ENCODE measurements at regions not wholly inside any gene's neighbourhood (a gene's known extent, or its start where the extent isn't known, plus 50 kb on each side); places are given as distances from the start of the nearest gene placed in this dataset.

DNA sequence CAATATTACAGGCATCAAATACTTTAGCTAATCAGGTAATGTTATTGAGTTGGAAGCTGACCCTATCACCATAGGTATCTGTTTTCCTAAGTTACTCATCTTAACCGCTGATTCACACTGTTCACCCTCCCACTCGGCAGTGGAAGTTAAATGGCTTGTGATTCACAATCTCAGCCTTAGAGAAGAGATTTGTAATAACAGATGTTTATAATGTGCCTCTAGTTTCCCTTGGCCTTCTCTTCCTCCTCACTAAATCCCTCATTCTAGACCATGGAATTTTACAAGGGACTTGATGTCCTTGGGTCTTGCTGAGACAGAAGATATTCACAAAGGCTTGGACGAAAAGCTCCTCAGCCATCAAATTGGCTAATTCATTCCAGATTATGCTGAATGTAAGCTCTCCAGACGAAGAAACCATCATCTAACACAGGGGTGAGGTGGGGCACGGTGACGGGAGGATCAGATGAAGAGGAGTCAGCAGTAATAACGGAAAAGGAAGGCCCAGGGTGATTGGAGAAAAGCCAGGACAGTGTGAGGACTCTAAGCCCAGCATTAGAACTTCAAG lies 931.7 kb downstream of the MCTP2 start:
- H3K4me3 Mint-ChIP-seq = no peak overlapping the region
- H3K4me1 Mint-ChIP-seq = no peaks in the 10 kb centered on the region
- H3K27ac Mint-ChIP-seq = no peak overlapping the region
- no peaks in the 10 kb centered on the region for H3K36me3 Mint-ChIP-seq
- H3K9me3 Mint-ChIP-seq = no peaks in the 10 kb centered on the region
- peaks cover 3% of the 10 kb centered on the region for H3K27me3 Mint-ChIP-seq

DNA sequence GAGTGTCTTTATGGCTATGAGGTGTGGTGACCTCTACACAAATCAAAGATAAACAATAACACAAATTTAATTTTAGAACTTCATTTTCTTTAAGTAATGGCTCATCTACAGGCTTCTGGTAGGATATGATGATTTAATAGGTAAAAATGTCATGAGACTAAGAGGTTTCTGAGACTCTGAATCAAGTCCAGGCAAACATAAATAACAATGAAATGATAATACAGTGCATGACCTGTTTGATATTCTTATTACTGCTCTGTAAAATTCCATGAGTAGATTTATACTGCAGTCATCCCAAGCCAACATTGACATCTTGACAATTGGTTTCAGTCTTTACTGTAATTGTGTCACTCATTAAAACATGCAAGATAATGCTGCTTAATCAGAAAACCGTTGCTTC lies 936.8 kb downstream of the MCTP2 start:
- no peak overlapping the region for H3K4me3 Mint-ChIP-seq
- H3K4me1 Mint-ChIP-seq = no peaks in the 10 kb centered on the region
- peaks cover 12% of the 10 kb centered on the region for H3K27me3 Mint-ChIP-seq
- no peaks in the 10 kb centered on the region for H3K36me3 Mint-ChIP-seq
- H3K9me3 Mint-ChIP-seq = no peaks in the 10 kb centered on the region
- H3K27ac Mint-ChIP-seq = no peak overlapping the region

DNA sequence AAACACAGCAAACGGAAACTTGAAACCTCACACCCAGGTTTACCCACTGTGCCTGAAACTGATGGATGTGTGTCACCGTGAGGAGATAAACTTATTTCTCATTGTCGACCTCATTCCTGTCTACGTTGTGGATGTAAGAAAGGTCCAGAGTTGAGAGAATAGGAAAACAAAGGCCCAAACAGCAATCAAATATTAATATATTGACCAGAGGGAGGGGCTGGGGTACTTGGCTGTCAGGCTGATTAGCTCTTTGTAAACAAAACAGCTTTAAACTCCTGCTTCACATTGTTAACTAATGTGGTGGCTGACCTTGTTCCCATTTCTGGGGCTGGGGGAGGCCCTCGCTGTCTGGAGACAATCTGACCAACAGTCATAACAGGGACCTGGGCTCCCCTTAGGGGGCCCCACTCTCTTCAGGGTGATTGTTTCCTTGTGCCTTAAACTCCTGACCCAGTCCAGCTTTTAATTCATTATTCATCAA lies 937.6 kb downstream of the MCTP2 start:
- Mint-ChIP-seq H3K36me3 (no peaks in the 10 kb centered on the region), H3K9me3 (no peaks in the 10 kb centered on the region), H3K4me1 (no peaks in the 10 kb centered on the region), H3K27me3 (peaks cover 12% of the 10 kb centered on the region), H3K27ac (no peak overlapping the region), H3K4me3 (no peak overlapping the region)

DNA sequence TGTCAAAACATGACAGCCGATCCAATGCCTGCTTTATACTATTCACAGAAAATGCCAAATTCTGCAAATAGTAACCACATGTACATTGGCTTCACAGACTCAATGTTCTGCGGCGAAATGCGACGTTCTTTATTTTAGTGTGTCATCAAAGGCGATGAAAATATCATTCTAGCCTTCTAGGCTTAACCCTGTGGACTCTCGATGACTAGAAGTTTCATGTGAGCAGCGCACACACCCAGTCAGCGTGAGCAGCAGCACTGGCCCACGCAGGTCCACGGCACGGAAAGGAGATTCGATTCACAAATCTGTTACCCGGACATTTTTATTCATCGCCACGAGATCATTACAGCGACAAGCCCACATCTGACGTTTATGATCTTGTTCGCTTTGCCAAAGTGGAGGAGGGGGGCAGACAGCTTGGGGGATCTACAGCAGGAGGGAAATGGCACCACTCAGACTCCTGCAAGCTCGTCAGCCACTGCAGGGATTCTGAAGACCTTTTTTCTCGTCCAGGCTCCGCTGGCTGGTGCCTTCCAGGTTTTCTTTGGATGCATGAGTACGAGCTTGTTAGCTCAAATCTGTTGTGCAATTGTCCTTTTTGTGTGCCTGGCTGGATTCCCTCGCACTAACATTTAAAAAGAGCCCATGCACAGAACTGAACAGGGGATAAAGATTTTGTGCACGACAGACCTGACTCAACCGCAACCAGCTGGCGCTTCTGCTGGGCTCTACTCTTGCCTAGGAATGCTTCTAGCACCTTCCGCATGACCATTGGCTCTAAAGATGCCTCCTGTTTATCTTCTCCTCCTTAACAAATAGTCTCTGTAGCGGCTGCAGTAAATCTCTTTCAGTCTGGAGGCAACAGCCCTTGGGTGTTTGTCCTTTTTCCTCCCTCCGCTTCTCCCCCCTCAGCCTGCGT lies 938.4 kb downstream of the MCTP2 start:
- H3K4me1 Mint-ChIP-seq = no peaks in the 10 kb centered on the region
- peak overlapping the region; percentile 7 for H3K27ac Mint-ChIP-seq
- no peaks in the 10 kb centered on the region for H3K9me3 Mint-ChIP-seq
- no peaks in the 10 kb centered on the region for H3K36me3 Mint-ChIP-seq
- H3K27me3 Mint-ChIP-seq = peaks cover 12% of the 10 kb centered on the region
- H3K4me3 Mint-ChIP-seq = no peak overlapping the region

DNA sequence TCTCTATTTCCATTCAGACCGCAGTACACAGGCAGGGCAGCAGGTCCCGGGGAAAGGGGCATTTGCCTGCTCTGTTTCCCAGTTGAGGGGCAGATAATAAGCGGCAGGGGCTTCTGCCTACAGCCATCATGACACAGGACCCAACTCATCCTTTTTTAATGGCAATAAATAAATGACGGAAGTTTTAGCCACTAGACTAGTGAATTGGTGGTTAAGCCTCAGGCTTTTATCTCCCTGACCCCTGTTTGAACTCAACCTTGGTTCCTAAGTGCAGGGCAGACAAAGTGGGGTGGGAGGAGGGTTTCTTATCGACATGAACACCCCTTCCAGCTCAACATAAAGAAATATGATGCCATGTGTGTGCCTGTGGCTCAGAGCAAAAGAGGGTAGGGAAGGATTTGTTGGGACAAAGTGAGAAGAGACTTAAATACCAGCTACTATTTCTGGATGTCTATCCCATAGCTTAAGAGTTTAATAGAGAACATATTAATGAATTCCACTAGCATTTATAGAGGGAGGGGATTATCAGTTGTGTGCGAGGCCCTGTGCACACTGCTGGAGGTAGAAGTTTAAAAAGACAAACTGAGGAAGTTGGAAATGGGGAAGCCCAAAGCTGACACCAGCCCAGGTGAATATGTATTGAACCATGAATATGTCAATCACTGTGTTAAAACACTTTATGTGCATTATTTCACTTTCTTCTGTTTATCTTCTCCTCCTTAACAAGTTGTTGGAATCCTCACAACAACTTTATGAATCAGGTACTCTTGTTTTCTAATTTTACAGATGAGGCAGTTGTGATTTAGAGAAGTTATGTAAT lies 939.4 kb downstream of the MCTP2 start:
- peaks cover 12% of the 10 kb centered on the region for H3K27me3 Mint-ChIP-seq

DNA sequence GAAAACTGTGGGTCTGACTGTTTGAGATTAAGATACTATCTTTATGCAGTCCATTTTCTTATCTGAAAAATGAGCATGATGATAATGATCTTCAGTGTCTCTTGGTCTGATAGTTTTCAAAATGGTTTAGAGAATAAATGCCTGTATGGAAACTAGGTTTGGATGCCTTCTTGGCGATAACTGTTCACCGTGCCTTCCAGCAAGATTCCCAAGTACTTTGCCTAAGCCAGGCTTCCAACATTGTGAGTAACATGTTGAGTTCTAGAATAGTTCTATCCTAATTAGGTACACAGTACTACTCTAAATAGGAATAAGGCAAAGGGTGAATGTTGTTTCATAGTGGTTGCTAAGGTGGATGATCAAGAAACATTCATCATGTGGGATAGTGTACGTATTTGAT lies 940.2 kb downstream of the MCTP2 start:
- Mint-ChIP-seq H3K27me3 (peaks cover 12% of the 10 kb centered on the region), H3K27ac (no peak overlapping the region), H3K9me3 (no peaks in the 10 kb centered on the region), H3K36me3 (no peaks in the 10 kb centered on the region), H3K4me1 (no peaks in the 10 kb centered on the region), H3K4me3 (no peak overlapping the region)

More for the DNA sequence above, 939.4 kb downstream of the MCTP2 start:
- no peak overlapping the region for H3K27ac Mint-ChIP-seq
- H3K36me3 Mint-ChIP-seq = no peaks in the 10 kb centered on the region
- no peak overlapping the region for H3K4me3 Mint-ChIP-seq
- no peaks in the 10 kb centered on the region for H3K9me3 Mint-ChIP-seq
- H3K4me1 Mint-ChIP-seq = no peaks in the 10 kb centered on the region

DNA sequence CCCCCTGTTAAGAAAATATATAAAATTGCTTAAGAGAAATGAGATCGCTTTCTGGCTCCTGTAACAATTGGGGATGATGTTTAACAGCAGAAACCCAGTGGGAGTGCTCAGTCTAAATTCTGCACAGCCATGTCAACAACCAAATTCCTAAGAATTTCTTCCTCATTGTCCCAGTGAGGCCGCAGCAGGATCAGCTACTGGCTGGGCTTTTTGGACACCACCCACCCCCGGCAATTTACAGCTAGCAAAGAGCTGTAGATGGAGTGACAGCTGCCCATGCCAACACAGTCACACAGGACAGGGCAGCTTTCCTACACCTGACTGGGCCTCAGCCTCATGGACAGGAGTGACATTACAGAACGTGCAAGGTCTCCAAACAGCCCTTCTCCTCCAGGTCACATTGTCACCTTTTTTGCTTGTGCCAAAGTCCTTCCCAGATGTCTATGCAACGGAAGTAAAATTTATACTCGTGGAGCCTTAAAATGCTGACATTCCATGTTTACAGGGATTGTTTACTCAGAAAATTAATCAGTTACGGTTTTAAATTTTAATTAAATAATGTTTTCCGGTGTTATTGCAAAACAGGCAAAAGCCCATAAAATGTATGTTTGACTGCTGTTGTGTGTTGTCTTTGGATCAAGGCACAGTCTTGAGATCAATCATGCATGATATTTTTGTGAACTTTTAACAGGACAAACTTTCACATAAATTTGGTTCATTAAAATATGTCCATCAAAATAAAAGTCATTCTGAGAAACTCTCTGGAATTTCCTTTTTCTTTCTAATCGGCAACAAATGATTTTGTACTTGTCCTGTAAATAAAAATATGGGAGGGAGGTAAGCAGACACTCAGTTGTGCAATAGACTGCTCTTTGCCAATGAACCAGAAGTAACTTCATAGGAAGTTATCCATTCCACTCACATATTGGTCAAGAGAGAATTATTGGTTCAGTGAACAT lies 943.2 kb downstream of the MCTP2 start:
- Mint-ChIP-seq H3K27me3 (peaks cover 9% of the 10 kb centered on the region), H3K4me1 (no peaks in the 10 kb centered on the region), H3K36me3 (no peaks in the 10 kb centered on the region), H3K4me3 (no peak overlapping the region), H3K9me3 (no peaks in the 10 kb centered on the region), H3K27ac (no peak overlapping the region)

DNA sequence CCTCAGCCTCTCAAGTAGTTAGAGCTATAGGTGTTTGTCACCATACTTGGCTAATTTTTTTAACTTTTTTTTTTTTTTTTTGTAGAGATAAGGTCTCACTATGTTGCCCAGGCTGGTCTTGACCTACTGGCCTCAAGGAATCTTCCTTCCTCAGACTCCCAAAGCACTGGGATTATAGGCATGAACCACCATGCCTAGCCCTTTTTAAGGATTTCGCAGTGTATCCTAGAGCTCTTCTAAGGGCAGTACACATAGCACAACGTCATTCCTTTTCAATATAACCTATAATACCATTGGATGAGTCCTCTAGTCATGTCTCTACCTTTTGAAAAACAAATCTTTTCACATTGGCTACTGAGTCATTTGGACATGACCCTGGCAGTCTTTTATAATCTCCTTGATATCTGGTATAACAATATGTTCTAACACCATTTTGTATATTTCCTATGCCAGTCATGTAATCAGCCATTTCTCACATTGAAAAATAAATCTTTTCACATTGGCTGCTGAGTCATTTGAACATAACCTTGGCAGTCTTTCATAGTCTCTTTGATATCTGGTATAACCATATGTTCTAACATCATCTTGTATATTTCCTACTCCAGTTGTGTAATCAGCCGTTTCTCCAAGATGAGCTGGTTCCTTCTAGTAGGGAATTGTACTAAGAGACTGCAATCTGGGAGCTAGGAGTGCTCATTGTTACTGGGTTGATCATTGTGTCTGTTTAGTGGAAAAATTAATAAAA lies 944.7 kb downstream of the MCTP2 start:
- Mint-ChIP-seq H3K9me3 (peaks cover 10% of the 10 kb centered on the region), H3K27ac (no peak overlapping the region), H3K4me1 (no peaks in the 10 kb centered on the region), H3K4me3 (no peak overlapping the region), H3K36me3 (no peaks in the 10 kb centered on the region), H3K27me3 (peaks cover 5% of the 10 kb centered on the region)

DNA sequence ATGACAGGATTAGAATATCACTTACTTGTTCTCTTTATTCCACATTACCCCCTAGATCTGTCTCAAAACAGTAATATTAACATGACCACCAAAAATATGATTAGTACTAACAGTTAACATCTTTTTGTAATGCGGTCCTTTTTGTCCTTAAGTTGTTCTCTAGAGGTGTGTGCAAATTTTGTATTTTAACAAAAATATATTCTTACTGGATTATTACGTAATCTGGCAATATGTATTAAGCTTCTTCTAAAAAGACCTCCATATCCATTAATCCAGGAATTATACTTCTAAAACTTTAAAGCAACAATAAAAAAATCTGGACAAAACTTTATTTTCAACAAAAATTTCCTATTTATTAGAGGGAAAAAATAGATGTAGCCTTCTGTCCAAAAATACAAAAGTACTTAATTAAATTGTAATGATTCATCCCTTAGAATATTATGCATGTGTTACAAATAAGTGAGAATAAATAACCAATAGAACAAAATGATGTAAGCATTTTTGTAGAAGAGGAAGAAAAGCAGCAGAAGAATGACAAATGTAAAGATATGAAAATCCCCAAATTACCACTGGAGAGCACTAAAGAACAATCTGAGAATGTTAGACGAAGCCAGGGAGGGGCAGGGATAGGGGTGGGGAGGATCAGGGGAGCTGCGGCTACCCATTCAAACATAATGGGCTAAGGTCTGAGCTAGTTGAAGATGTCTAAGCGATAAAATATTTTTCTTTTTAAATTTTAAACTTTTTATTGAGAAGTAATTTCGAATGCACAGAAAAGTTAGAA lies 945.6 kb downstream of the MCTP2 start:
- no peaks in the 10 kb centered on the region for H3K36me3 Mint-ChIP-seq
- H3K27ac Mint-ChIP-seq = no peak overlapping the region
- peaks cover 10% of the 10 kb centered on the region for H3K9me3 Mint-ChIP-seq
- no peak overlapping the region for H3K4me3 Mint-ChIP-seq
- peaks cover 2% of the 10 kb centered on the region for H3K27me3 Mint-ChIP-seq
- H3K4me1 Mint-ChIP-seq = no peaks in the 10 kb centered on the region

DNA sequence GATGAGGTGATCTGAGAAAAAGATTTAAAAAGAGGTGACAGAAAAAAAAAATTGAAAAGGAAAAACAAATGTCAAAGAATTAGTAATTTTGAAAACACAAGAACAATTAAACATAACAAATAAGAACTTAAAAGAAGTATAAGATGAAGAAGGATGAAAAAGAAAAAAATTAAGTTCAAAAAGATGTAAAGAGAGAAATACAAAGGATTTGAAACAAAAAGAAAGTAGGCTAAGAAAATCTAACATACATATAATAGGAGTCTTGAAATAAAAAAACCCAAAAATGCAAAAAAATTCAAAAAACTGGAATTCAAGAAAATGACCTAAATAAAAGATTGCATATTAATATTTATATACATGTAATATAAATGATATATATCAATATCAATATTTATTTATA lies 949.2 kb downstream of the MCTP2 start:
- no peak overlapping the region for H3K27ac Mint-ChIP-seq
- no peak overlapping the region for H3K4me3 Mint-ChIP-seq
- H3K36me3 Mint-ChIP-seq = no peaks in the 10 kb centered on the region
- peaks cover 10% of the 10 kb centered on the region for H3K9me3 Mint-ChIP-seq
- H3K4me1 Mint-ChIP-seq = no peaks in the 10 kb centered on the region
- H3K27me3 Mint-ChIP-seq = peaks cover 2% of the 10 kb centered on the region

DNA sequence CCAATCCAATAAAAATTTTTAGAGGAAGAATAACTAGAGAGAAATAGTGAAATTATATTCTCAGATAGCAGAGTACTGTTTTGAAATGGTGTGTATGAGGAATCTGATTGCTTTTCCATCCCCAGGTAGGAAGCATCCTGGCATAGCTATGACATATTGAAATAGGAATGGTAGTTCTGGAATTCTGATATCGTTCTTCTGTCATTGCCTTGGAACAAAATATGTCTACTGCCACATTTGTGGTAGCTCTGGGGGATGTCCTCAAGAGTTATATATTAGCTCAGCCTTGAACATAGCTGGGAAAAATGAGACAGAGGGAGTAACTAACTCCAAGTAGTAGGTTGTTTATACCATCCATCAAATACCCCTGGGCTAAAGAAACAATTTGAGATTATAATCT lies 950.7 kb downstream of the MCTP2 start:
- Mint-ChIP-seq H3K27me3 (peaks cover 1% of the 10 kb centered on the region), H3K36me3 (no peaks in the 10 kb centered on the region), H3K4me3 (no peak overlapping the region), H3K27ac (no peak overlapping the region), H3K4me1 (no peaks in the 10 kb centered on the region), H3K9me3 (peaks cover 10% of the 10 kb centered on the region)

DNA sequence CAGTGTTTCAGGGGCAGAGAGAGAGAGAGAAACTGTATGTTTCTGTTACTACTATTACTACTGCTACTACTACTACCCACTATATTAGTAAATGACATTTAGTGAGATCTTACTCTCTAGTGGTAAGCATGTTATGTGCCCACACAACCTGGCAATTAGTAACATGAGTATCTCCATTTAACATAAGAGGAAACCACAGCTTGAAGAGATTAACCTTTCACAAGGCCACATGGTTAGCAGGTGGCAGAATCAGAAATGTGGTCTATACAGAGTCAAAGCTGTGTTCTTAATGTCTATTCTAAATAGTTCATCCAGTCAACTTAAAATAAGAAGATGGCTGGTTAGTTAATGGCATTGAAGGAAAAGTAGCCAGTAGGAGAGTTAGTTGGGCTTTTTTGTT lies 961.6 kb downstream of the MCTP2 start:
- Mint-ChIP-seq H3K9me3 (peaks cover 9% of the 10 kb centered on the region), H3K27ac (no peak overlapping the region), H3K4me3 (no peak overlapping the region), H3K36me3 (no peaks in the 10 kb centered on the region), H3K27me3 (peaks cover 5% of the 10 kb centered on the region), H3K4me1 (no peaks in the 10 kb centered on the region)

DNA sequence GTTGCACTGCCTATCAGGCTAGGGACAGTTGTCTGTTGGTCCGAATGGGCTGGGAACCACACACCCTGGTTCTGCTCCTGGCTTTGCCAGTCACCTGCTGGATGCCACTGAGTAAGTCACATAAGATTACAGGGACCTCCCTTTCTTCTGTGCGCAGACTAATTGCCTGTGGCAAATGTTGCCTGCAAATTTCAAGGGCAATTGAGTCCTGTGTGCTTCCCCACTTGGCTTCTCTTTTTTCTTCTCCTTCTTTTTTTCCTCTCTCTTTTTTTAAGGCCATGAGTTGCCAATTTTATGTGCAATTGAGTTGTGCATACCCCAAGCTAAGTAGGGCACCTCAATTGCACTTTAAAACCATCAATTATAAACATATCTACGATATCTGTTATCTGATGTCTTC lies 963.4 kb downstream of the MCTP2 start:
- no peaks in the 10 kb centered on the region for H3K4me1 Mint-ChIP-seq
- no peak overlapping the region for H3K4me3 Mint-ChIP-seq
- H3K9me3 Mint-ChIP-seq = peaks cover 12% of the 10 kb centered on the region
- peaks cover 5% of the 10 kb centered on the region for H3K27me3 Mint-ChIP-seq
- H3K27ac Mint-ChIP-seq = no peak overlapping the region
- H3K36me3 Mint-ChIP-seq = no peaks in the 10 kb centered on the region
